ENCODE measurements at regions not wholly inside any gene's neighbourhood (a gene's known extent, or its start where the extent isn't known, plus 50 kb on each side); places are given as distances from the start of the nearest gene placed in this dataset.

GRCh38 chr15:69725957-69726356 lies 273.3 kb downstream of the RPLP1 start:
- Histone ChIP-seq H3K4me1 (ENCODE audit: control insufficient read depth, insufficient read depth, low read length, poor library complexity, severe bottlenecking) (peaks cover 26% of the 10 kb centered on the region), H3K27me3 (replicated peaks; ENCODE audit: control insufficient read depth, insufficient read depth, low read length, poor library complexity, severe bottlenecking) (peaks cover 5% of the 10 kb centered on the region), H3K9me3 (ENCODE audit: control insufficient read depth, low read length) (no peaks in the 10 kb centered on the region), H3K4me3 (ENCODE audit: insufficient read depth, low read depth, low read length, poor library complexity, severe bottlenecking) (no peak overlapping the region), H3K36me3 (ENCODE audit: control insufficient read depth, insufficient read depth, low read length) (no peaks in the 10 kb centered on the region), H3K27ac (ENCODE audit: insufficient read depth, low read length, poor library complexity, severe bottlenecking) (no peak overlapping the region)
- DNase-seq, result no peak

GRCh38 chr15:69727121-69727924 lies 274.7 kb downstream of the RPLP1 start:
- peaks cover 5% of the 10 kb centered on the region for H3K27me3 ChIP-seq (replicated peaks; ENCODE audit: control insufficient read depth, insufficient read depth, low read length, poor library complexity, severe bottlenecking)
- no peaks in the 10 kb centered on the region for H3K9me3 ChIP-seq (ENCODE audit: control insufficient read depth, low read length)
- H3K36me3 ChIP-seq (ENCODE audit: control insufficient read depth, insufficient read depth, low read length), result no peaks in the 10 kb centered on the region
- no peak overlapping the region for H3K27ac ChIP-seq (ENCODE audit: insufficient read depth, low read length, poor library complexity, severe bottlenecking)
- peaks cover 12% of the 10 kb centered on the region for H3K4me1 ChIP-seq (ENCODE audit: control insufficient read depth, insufficient read depth, low read length, poor library complexity, severe bottlenecking)
- no peak for DNase-seq
- no peak overlapping the region for H3K4me3 ChIP-seq (ENCODE audit: insufficient read depth, low read depth, low read length, poor library complexity, severe bottlenecking)

GRCh38 chr15:69729167-69729748 lies 276.6 kb downstream of the RPLP1 start:
- Histone ChIP-seq H3K27me3 (replicated peaks; ENCODE audit: control insufficient read depth, insufficient read depth, low read length, poor library complexity, severe bottlenecking) (peaks cover 8% of the 10 kb centered on the region), H3K4me1 (ENCODE audit: control insufficient read depth, insufficient read depth, low read length, poor library complexity, severe bottlenecking) (peaks cover 3% of the 10 kb centered on the region), H3K4me3 (ENCODE audit: insufficient read depth, low read depth, low read length, poor library complexity, severe bottlenecking) (no peak overlapping the region), H3K9me3 (ENCODE audit: control insufficient read depth, low read length) (no peaks in the 10 kb centered on the region), H3K36me3 (ENCODE audit: control insufficient read depth, insufficient read depth, low read length) (no peaks in the 10 kb centered on the region), H3K27ac (ENCODE audit: insufficient read depth, low read length, poor library complexity, severe bottlenecking) (no peak overlapping the region)
- DNase-seq, result peak; percentile 46 to 57 (median 47)

- Histone ChIP-seq H3K4me1 (ENCODE audit: control insufficient read depth, insufficient read depth, low read length, poor library complexity, severe bottlenecking) (peaks cover 3% of the 10 kb centered on the region), H3K27ac (ENCODE audit: insufficient read depth, low read length, poor library complexity, severe bottlenecking) (no peak overlapping the region), H3K27me3 (replicated peaks; ENCODE audit: control insufficient read depth, insufficient read depth, low read length, poor library complexity, severe bottlenecking) (peaks cover 7% of the 10 kb centered on the region), H3K36me3 (ENCODE audit: control insufficient read depth, insufficient read depth, low read length) (no peaks in the 10 kb centered on the region), H3K4me3 (ENCODE audit: insufficient read depth, low read depth, low read length, poor library complexity, severe bottlenecking) (no peak overlapping the region), H3K9me3 (ENCODE audit: control insufficient read depth, low read length) (no peaks in the 10 kb centered on the region)
- no peak for DNase-seq
Measured at GRCh38 chr15:69730281-69731080, 277.9 kb downstream of the RPLP1 start.

- peaks cover 2% of the 10 kb centered on the region for H3K27me3 ChIP-seq (replicated peaks; ENCODE audit: control insufficient read depth, insufficient read depth, low read length, poor library complexity, severe bottlenecking)
- DNase-seq, result no peak
- no peaks in the 10 kb centered on the region for H3K36me3 ChIP-seq (ENCODE audit: control insufficient read depth, insufficient read depth, low read length)
- no peaks in the 10 kb centered on the region for H3K9me3 ChIP-seq (ENCODE audit: control insufficient read depth, low read length)
- peaks cover 3% of the 10 kb centered on the region for H3K4me1 ChIP-seq (ENCODE audit: control insufficient read depth, insufficient read depth, low read length, poor library complexity, severe bottlenecking)
- no peak overlapping the region for H3K27ac ChIP-seq (ENCODE audit: insufficient read depth, low read length, poor library complexity, severe bottlenecking)
- no peak overlapping the region for H3K4me3 ChIP-seq (ENCODE audit: insufficient read depth, low read depth, low read length, poor library complexity, severe bottlenecking)
Measured at GRCh38 chr15:69731081-69731330, 278.4 kb downstream of the RPLP1 start.

GRCh38 chr15:69731581-69731980 lies 279.0 kb downstream of the RPLP1 start:
- H3K36me3 ChIP-seq (ENCODE audit: control insufficient read depth, insufficient read depth, low read length), result no peaks in the 10 kb centered on the region
- no peak overlapping the region for H3K27ac ChIP-seq (ENCODE audit: insufficient read depth, low read length, poor library complexity, severe bottlenecking)
- H3K9me3 ChIP-seq (ENCODE audit: control insufficient read depth, low read length), result no peaks in the 10 kb centered on the region
- peaks cover 2% of the 10 kb centered on the region for H3K27me3 ChIP-seq (replicated peaks; ENCODE audit: control insufficient read depth, insufficient read depth, low read length, poor library complexity, severe bottlenecking)
- H3K4me1 ChIP-seq (ENCODE audit: control insufficient read depth, insufficient read depth, low read length, poor library complexity, severe bottlenecking), result peaks cover 3% of the 10 kb centered on the region
- no peak for DNase-seq
- H3K4me3 ChIP-seq (ENCODE audit: insufficient read depth, low read depth, low read length, poor library complexity, severe bottlenecking), result no peak overlapping the region

- no peak overlapping the region for H3K27ac ChIP-seq (ENCODE audit: insufficient read depth, low read length, poor library complexity, severe bottlenecking)
- no peak for DNase-seq
- H3K27me3 ChIP-seq (replicated peaks; ENCODE audit: control insufficient read depth, insufficient read depth, low read length, poor library complexity, severe bottlenecking), result peaks cover 2% of the 10 kb centered on the region
- no peaks in the 10 kb centered on the region for H3K9me3 ChIP-seq (ENCODE audit: control insufficient read depth, low read length)
- peaks cover 3% of the 10 kb centered on the region for H3K4me1 ChIP-seq (ENCODE audit: control insufficient read depth, insufficient read depth, low read length, poor library complexity, severe bottlenecking)
- H3K4me3 ChIP-seq (ENCODE audit: insufficient read depth, low read depth, low read length, poor library complexity, severe bottlenecking), result no peak overlapping the region
- no peaks in the 10 kb centered on the region for H3K36me3 ChIP-seq (ENCODE audit: control insufficient read depth, insufficient read depth, low read length)
Measured at GRCh38 chr15:69732133-69732532, 279.5 kb downstream of the RPLP1 start.

GRCh38 chr15:69734699-69735098 lies 282.1 kb downstream of the RPLP1 start:
- no peak overlapping the region for H3K27ac ChIP-seq (ENCODE audit: insufficient read depth, low read length, poor library complexity, severe bottlenecking)
- no peak overlapping the region for H3K4me3 ChIP-seq (ENCODE audit: insufficient read depth, low read depth, low read length, poor library complexity, severe bottlenecking)
- peaks cover 2% of the 10 kb centered on the region for H3K27me3 ChIP-seq (replicated peaks; ENCODE audit: control insufficient read depth, insufficient read depth, low read length, poor library complexity, severe bottlenecking)
- H3K4me1 ChIP-seq (ENCODE audit: control insufficient read depth, insufficient read depth, low read length, poor library complexity, severe bottlenecking), result no peaks in the 10 kb centered on the region
- DNase-seq, result no peak
- no peaks in the 10 kb centered on the region for H3K9me3 ChIP-seq (ENCODE audit: control insufficient read depth, low read length)
- H3K36me3 ChIP-seq (ENCODE audit: control insufficient read depth, insufficient read depth, low read length), result no peaks in the 10 kb centered on the region

- no peak for DNase-seq
- Histone ChIP-seq H3K36me3 (ENCODE audit: control insufficient read depth, insufficient read depth, low read length) (no peaks in the 10 kb centered on the region), H3K9me3 (ENCODE audit: control insufficient read depth, low read length) (no peaks in the 10 kb centered on the region), H3K4me1 (ENCODE audit: control insufficient read depth, insufficient read depth, low read length, poor library complexity, severe bottlenecking) (no peaks in the 10 kb centered on the region), H3K27ac (ENCODE audit: insufficient read depth, low read length, poor library complexity, severe bottlenecking) (no peak overlapping the region), H3K27me3 (replicated peaks; ENCODE audit: control insufficient read depth, insufficient read depth, low read length, poor library complexity, severe bottlenecking) (peaks cover 2% of the 10 kb centered on the region), H3K4me3 (ENCODE audit: insufficient read depth, low read depth, low read length, poor library complexity, severe bottlenecking) (no peak overlapping the region)
Measured at GRCh38 chr15:69735121-69735520, 282.5 kb downstream of the RPLP1 start.

GRCh38 chr15:69736161-69736560 lies 283.5 kb downstream of the RPLP1 start:
- Histone ChIP-seq H3K4me1 (ENCODE audit: control insufficient read depth, insufficient read depth, low read length, poor library complexity, severe bottlenecking) (no peaks in the 10 kb centered on the region), H3K36me3 (ENCODE audit: control insufficient read depth, insufficient read depth, low read length) (no peaks in the 10 kb centered on the region), H3K27me3 (replicated peaks; ENCODE audit: control insufficient read depth, insufficient read depth, low read length, poor library complexity, severe bottlenecking) (peaks cover 2% of the 10 kb centered on the region), H3K4me3 (ENCODE audit: insufficient read depth, low read depth, low read length, poor library complexity, severe bottlenecking) (no peak overlapping the region), H3K9me3 (ENCODE audit: control insufficient read depth, low read length) (no peaks in the 10 kb centered on the region), H3K27ac (ENCODE audit: insufficient read depth, low read length, poor library complexity, severe bottlenecking) (no peak overlapping the region)
- no peak for DNase-seq
